ENCODE measurements at regions not wholly inside any gene's neighbourhood (a gene's known extent, or its start where the extent isn't known, plus 50 kb on each side); places are given as distances from the start of the nearest gene placed in this dataset.

GRCh38 chr15:96735632-96736240 is 405.2 kb downstream of the NR2F2 start:
- TF ChIP-seq, protein P1, sequence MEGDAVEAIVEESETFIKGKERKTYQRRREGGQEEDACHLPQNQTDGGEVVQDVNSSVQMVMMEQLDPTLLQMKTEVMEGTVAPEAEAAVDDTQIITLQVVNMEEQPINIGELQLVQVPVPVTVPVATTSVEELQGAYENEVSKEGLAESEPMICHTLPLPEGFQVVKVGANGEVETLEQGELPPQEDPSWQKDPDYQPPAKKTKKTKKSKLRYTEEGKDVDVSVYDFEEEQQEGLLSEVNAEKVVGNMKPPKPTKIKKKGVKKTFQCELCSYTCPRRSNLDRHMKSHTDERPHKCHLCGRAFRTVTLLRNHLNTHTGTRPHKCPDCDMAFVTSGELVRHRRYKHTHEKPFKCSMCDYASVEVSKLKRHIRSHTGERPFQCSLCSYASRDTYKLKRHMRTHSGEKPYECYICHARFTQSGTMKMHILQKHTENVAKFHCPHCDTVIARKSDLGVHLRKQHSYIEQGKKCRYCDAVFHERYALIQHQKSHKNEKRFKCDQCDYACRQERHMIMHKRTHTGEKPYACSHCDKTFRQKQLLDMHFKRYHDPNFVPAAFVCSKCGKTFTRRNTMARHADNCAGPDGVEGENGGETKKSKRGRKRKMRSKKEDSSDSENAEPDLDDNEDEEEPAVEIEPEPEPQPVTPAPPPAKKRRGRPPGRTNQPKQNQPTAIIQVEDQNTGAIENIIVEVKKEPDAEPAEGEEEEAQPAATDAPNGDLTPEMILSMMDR (IDR thresholded peaks at IDR 0.05; ENCODE audit: borderline replicate concordance, insufficient read depth, low read depth, low read length): no peak
- no peak overlapping the region for H3K4me3 ChIP-seq (ENCODE audit: low read depth, low read length)

DNA sequence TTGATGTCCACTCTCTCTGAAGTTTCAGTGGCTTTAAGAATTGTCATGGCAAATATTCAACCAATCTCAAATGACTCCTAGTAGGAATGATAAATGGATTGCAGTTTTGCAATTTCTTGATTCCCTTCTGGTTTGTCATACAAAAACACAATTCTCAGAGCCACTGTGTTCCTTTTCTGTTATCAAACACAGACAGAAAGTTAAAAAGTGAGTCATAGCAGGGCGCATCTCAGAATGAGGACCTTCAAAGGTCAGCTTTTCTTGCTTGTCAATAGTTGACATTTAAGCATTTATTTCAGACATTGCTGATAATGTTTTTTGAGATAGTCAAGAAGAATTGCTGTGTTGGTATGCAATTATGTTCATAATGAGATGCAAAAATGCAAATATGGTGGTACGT is 405.9 kb downstream of the NR2F2 start:
- H3K4me3 ChIP-seq (ENCODE audit: low read depth, low read length): no peak overlapping the region
- TF ChIP-seq, protein P1 (IDR thresholded peaks at IDR 0.05; ENCODE audit: borderline replicate concordance, insufficient read depth, low read depth, low read length): no peak

- TF ChIP-seq, protein P1 (IDR thresholded peaks at IDR 0.05; ENCODE audit: borderline replicate concordance, insufficient read depth, low read depth, low read length): no peak
- H3K4me3 ChIP-seq (ENCODE audit: low read depth, low read length): no peak overlapping the region
Observed at GRCh38 chr15:96737408-96737807, 406.9 kb downstream of the NR2F2 start.

- H3K4me3 ChIP-seq (ENCODE audit: low read depth, low read length): no peak overlapping the region
- TF ChIP-seq, protein P1 (IDR thresholded peaks at IDR 0.05; ENCODE audit: borderline replicate concordance, insufficient read depth, low read depth, low read length): no peak
Observed at GRCh38 chr15:96746665-96747064, 416.2 kb downstream of the NR2F2 start.

GRCh38 chr15:96747291-96747690 is 416.8 kb downstream of the NR2F2 start:
- TF ChIP-seq, protein P1 (IDR thresholded peaks at IDR 0.05; ENCODE audit: borderline replicate concordance, insufficient read depth, low read depth, low read length): no peak
- no peak overlapping the region for H3K4me3 ChIP-seq (ENCODE audit: low read depth, low read length)

DNA sequence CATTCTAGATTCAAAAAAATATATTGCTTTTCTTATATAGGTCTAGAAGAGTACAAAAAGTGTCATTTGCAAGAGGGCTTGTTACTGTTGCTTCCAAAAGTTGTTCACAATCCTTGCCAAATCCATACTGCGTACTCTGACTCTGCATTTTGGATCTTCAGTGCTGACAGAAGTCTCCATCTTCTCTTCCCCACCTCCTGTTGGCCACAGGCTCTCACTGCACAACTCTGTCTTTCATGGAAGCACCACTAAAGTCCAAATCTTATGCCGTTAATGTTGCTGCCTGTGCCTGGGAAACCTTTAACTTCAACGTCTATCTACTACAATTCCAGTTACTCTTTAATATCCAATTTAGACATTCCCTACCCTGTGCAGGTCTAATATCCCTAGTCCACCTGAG is 419.9 kb downstream of the NR2F2 start:
- TF ChIP-seq, protein P1 (IDR thresholded peaks at IDR 0.05; ENCODE audit: borderline replicate concordance, insufficient read depth, low read depth, low read length): no peak

GRCh38 chr15:96756146-96756545 is 425.6 kb downstream of the NR2F2 start:
- TF ChIP-seq, protein P1 (IDR thresholded peaks at IDR 0.05; ENCODE audit: borderline replicate concordance, insufficient read depth, low read depth, low read length): no peak

More for the DNA sequence above, 419.9 kb downstream of the NR2F2 start:
- no peak overlapping the region for H3K4me3 ChIP-seq (ENCODE audit: low read depth, low read length)

More at GRCh38 chr15:96756146-96756545, 425.6 kb downstream of the NR2F2 start:
- H3K4me3 ChIP-seq (ENCODE audit: low read depth, low read length): no peak overlapping the region
